Occipital lobe (tissue), 1 donor: ENCODE measurements at regions not wholly inside any gene's neighbourhood (a gene's known extent, or its start where the extent isn't known, plus 50 kb on each side); places are given as distances from the start of the nearest gene placed in this dataset.
"Not testable (repeated sequence)": the region's sequence is repeated elsewhere in the genome, so short reads cannot be mapped to it uniquely, and the experiment has no call there.

ENCODE experiments used
- DNase-seq: peaks from one replicate; lab custom pipeline; 2025; lab: John Stamatoyannopoulos, UW

DNA sequence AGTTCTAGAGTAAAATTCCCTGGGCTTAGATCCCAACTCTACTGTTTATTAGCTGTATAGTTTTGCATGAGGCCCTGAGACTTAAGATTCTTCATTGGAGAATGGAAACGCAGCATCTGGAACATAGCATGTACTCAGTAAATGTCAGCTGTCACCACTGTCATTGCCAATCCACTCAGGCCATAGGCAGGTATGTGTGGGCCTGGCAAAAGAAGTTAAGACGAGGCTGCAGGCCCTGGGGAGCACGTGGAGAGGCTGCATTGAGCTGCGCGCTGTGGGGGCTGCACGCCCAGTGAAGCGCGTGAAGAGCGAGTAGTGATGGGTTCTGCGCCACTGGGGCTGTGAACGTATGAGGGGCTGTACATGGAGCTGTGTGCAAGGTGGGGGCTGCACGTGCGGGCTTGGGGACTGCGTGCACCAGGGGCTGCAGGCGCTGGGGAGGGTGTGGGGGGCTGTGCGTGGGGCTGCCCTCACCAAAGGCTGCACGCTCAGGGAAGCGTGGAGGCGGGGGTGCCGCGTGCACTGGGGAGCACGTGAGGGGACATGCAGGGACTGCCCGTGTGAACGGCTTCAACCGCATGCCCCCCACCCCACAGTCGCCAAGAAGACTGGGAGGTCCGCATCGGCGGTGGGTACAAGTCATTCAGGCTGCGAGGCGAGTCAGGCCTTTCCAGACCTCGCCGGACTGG, 85.5 kb downstream of the PRR15 start:
- no peak for DNase-seq

DNA sequence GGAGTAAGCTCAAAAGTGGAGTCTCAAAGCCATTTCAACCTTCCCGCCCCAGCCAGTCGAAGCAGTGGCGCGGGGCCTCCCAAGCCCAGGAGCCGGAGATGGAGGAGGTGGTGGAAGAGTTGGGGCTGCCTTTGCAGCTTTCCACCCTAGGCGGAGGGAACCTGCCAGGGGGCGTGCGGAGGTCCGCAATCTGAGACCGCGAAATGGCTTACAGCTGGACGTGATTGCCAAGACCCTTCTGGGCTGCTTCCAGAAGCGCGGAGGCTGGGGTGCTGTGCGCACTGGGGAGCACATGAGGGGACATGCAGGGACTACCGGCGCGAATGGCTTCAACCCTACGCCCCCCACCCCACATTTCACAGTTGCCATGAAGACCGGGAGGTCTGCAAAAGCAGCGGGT, 86.2 kb downstream of the PRR15 start:
- DNase-seq = no peak

DNA sequence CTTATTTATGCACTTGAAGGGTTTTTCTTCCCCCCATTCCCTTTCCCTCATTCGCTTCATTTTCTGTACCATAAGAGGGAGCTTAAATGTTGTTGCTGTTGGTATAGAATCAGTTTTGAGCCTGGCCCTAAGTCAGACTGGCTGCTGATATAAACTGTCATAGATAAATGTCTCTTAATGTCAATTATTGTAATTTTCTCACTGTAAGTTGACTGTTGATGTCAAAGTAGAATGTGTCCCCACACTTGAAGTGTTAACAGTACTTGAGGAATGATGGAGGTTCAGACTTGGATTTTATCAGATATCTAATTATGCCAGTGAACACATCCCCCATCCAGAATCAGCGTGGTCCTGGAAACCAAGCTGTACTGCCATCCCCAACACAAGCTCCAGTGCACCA, 87.8 kb downstream of the PRR15 start:
- no peak for DNase-seq

DNA sequence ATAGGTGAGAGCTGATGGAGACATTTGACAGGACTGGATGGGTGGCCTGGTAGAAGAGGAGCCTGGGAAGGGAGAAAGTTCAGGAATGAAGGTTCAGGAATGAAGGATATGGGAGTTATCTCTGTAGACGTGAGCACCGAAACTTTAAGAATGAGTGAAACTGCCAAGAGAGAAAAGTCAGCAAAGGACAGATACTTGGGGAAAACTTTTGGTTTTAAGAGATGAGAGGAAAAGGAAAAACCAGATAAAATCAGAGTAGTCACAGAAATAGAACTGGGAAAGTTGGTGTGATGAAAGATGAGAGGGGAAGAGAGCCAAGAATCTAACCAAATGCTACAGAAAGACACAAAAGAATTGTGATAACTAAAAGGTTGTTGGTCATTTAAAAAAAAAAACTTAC, 88.9 kb downstream of the PRR15 start:
- no peak for DNase-seq

DNA sequence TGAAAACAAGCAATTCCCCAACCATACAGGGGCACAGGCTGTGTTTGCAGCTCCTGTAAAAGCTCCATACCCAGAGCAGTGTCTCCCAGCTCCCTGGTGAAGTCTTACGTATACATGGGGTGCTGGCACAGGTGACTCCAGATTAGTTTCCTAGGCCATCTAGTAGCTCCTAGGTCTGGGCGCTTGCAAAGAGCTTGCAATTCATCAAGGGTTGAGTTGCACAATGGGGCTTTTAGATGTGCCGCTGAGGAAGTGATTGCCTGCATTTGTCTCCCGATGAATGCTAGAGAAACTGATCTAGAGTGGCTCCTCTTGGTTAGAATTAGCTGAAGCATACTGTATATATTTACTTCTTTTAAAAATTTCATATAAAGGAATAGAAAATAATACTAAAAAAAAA, 90.7 kb downstream of the PRR15 start:
- DNase-seq = not testable (repeated sequence)

DNA sequence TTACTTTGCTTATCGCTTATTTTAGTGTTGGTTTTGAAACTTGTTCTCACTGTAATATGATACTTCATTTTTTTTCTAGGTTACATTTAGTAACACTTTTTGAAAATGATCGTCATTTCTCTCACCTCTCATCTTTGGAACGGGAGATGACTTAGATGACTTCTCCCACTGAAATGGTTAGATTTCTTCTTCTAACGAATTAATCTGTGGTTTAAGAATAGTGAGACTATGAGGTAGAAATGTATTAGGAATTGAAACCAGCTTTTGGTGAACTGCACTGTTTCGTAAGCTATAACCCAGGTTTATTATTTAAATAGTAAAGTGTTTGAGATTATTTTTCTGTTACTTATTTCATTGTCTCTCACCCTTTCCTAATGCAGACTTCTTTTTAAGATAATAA, 93.7 kb downstream of the PRR15 start:
- DNase-seq = no peak

DNA sequence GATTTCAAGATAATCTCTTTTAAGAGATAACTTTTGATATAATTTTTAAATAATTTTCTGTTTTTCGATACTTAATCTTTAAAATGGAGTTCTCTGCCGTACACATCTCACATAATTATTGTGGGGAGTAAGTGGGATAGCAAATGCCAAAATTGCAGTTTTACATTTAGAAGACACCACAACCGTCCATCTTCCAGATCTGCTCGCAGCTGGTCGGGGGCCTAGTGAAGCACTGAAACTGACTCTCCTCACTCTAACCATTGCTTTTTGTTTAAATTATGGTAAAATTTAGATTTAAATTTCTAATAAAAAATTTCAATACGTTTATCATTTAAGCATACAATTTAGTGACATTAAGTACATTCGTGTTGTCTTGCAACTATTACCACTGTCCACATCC, 94.2 kb downstream of the PRR15 start:
- no peak for DNase-seq

DNA sequence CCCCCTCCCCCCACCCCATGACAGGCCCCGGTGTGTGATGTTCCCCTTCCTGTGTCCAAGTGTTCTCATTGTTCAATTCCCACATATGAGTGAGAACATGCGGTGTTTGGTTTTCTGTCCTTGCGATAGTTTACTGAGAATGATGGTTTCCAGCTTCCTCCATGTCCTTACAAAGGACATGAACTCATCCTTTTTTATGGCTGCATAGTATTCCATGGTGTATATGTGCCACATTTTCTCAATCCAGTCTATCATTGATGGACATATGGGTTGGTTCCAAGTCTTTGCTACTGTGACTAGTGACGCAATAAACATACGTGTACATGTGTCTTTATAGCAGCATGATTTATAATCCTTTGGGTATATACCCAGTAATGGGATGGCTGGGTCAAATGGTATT, 95.6 kb downstream of the PRR15 start:
- not testable (repeated sequence) for DNase-seq

DNA sequence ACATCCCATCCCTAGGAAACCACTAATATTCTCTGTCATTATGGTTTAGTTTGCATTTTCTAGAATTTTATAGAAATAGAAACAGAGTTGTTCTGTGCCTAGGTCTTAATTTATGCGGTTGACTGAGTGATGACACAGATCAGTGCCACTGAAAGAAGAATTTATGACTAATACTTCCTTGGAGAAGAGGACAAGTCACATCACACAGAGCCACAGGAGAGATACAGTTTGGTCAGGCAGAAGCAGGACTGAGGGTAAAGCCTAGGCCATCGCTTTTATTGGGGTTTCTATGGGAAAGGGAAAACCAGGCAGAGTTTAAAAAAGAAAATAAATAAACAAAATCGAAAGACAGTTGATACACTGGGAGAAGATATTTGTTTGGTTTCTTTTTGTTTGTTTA, 99.3 kb downstream of the PRR15 start:
- not testable (repeated sequence) for DNase-seq

DNA sequence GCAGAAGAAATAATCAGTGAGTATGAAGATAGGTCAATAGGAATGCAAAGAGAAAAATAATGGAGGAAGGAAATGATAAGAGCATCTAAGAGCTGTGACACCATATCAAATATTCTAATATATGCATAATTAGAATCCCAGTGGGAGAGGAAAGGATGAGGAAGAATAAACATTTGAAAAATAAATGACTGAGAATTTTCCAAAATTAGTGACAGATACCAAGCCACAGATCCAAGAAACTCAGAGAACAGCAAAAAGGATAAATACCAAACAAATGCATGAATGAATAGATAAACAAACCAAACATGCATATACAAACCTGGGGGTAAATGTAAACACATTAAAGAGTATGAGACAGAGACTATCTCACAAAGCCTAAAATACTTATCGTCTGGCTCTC, 101.4 kb downstream of the PRR15 start:
- not testable (repeated sequence) for DNase-seq

DNA sequence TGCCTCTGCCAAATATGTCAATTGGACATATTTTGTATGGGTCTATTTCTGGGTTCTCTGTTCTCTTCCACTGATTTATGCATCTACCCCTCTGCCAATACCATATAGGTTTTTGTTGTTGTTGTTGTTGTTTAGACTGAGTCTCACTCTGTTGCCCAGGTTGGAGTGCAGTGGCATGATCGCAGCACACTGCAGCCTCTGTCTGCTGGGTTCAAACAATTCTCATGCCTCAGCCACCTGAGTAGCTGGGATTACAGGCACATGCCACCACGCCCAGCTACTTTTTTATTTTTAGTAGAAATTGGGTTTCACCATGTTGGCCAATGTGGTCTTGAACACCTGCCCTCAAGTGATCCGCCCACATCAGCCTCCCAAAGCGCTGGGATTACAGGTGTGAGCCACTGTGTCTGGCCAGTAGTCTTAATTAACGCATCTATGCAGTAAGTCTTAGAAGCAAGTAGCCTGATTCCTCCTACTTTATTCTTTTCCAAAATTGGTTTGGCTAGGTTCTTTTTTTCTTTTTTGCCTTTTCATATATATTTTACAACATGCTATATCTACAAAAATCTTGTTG, 103.5 kb downstream of the PRR15 start:
- not testable (repeated sequence) for DNase-seq

DNA sequence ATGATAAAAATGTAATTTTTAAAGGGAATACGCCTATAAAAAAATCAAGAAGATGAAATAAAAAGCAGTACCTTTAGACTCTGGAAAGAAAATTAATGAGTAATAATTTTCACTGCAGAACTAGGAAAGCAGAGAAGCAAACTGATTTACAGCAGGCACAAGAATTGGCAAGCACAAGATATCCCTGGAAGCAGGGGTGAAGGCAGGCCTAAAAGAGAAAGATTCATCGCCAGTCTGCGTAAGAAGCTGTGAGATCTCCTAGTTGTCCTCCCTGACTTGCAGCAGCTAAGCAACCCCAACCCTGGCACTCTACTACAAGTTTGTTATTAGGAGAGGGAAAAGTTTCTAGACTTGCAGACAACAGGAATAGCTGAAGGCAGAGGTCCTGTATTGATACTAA, 107.7 kb downstream of the PRR15 start:
- not testable (repeated sequence) for DNase-seq

DNA sequence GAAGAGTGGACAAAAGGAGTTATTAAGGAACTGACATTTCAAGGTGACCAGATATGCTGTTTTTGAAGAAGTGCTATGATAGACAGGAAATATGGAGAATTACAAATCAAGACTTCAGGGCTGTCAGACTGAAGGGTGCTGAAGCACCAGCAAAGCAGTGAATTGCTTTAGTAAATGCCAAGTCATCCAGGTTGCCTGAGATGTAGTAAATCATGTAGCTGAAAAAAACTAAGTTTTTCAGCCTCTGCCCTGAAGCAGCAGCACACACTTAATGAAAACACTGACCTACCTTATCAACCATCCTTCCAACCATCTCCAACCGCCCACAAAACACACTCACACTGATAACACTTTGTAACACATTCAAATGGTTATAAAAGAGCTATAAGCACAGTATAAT, 110.0 kb downstream of the PRR15 start:
- DNase-seq = not testable (repeated sequence)

DNA sequence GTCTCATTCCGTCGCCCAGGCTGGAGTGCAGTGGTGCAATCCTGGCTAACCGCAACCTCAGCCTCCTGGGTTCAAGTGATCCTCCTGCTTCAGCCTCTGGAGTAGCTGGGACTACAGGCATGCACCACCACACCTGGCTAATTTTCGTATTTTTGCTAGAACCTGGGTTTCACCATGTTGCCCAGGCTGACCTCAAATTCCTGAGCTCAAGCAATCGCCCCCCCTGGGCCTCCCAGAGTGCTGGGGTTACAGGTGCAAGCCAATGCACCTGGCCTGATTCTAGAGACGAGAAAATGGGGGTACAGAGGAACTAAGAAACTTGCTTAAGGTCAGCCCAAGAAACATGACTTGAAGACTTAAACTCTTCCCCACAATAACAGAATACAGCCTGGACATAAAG, 111.0 kb downstream of the PRR15 start:
- not testable (repeated sequence) for DNase-seq

DNA sequence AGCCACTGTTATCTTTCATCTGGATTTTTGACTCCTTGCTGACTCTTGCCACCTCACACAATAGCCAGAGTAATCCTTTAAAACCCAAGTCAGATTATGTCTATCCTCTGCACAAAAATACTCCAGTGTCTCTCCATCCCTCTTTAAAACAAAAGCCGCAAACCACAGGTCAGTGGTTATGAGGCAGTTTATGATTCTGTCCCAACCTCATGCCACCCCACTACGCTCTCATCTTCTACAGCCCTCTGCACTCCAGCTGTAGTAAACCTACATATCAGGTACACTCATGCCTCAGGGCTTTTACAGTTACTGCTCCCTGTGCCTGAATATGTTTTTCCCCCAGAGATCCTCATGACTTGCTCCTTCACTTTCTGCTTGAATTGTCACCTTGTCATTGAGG, 113.6 kb downstream of the PRR15 start:
- not testable (repeated sequence) for DNase-seq

DNA sequence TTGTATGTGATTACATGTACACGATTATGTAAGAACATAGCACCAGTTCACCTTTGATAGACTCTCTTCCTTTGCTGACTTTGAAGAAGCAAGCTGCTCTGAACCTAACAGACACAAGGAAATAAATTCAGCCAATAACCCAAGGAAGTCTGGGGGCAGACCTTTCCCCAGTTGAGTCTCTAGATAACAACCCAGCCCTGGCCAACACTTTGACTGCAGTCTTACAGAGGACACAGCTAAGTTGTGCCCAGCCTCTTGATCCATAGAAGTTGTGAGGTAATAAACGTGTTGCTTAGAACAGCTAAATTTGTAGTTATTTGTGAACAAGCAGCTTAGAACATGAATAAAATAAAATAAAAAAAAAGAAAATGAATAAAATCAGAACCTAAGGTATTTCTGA, 116.3 kb downstream of the PRR15 start:
- not testable (repeated sequence) for DNase-seq

DNA sequence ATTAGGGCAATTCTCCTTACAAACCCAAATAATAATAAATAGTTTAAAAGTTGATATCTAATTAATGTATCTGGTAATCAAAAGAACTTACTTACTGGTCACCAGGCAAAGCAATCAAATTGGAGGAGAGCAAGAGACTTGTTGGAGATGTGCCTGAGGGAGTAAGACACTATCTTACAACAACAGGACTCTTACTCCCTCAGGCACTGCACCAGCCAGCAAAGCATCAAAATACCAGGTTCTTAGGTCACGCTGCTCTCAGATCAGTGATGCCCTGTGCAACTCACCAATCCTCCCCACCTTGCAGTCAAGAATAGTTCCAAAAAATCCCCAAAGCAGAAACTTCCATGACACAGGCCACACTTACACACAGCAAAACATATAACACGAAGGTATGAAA, 117.0 kb downstream of the PRR15 start:
- DNase-seq = not testable (repeated sequence)

DNA sequence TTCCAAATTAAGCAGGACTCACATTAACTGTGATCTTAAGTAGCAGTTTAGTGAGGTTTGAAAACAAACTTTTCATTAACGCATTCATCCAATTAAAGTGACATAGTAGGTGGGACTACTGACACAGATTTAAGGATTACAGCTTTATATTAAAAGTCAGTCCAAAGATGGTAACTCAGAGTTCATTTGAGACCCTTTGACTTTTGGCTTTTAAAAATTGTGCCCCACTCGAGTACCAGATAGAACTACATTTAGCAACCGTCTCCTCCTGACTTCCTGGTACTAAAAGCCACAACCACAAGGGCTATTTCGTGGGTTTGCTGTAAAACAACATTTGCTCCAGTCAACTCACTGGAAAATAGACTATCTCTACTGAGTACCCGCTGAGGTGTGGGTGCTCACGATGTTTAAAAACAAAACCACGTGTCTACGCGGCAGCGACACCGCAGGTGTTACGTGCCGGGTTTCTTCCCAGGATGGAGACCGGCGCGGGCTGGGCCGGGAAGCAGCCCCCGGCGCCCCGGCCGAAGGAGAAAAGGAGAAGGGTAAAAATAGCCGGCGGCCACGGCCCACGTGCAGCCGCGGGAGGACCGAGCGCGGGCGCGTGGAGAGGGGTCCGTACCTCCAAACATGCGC, 120.6 kb downstream of the PRR15 start:
- not testable (repeated sequence) for DNase-seq

DNA sequence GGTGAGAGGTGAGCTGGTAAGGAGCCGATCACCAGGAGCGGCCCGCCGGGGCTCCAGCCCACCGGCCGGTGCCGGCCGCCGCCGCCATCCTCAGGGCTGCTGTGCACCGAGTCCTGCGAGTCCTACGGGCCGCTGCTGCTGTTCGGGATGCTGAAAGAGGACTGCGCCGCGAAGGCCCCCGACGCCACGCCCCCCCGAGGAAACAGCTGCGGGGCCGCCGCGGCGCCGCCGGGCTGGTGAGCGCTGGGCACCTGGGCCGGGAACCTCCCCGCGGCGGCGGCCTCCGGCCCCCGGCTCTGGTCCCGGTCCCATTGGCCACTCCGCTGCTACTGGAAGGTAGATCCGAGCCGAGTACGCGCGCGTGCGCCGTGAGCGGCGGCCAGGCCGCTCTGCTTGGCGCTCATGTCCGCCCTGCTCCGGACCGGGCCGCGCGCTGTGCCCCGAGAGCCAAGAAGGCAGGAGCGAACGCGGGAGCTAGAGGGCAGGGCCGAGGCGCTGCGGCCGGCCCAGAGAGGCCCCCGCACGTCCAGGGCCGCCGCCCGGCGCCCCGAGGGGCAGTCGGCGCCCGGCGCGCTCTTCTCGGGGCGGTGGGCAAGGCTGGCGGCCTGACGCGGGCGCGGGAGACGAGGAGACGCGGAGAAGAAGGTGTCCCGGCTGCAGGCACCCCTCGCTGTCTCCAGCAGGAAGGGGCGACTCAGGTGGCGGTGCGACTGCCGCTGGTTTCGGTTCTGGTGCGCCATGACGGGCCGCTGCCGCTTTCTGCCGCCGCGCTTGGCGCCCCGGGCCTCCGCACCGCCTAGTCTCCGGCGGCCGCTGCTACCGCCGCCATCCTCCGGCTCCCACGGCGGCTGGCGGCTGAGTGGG, 121.3 kb upstream of the WIPF3 start:
- peak; percentile 64 for DNase-seq

DNA sequence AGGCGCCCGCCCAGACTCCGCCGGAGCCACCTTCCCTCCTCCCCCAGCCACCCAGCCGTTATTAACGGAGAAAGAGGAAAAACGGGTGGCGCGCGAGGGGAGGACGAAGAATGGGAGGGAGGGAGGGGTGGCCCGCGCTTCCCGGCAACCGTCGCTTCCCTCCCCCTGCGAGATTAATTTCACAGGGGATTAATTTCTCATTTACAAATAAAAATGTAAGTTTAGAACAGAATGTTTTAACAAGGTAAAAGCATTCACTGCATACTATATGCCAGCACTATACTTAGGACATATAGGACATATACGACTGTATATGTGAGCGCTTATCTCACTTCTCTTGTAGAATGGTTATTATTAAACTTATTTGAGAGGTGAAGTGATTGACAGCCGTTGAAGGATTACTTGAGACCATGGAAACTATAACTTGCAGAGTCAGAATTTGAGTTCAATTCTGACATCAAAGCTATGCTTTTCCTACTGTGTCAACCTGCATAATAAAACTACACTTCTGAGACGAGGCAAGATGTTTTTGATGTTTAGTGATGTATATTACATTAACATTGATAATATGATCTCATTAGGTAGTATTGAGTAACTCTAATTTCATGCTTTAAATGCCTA, 120.5 kb upstream of the WIPF3 start:
- DNase-seq = not testable (repeated sequence)

DNA sequence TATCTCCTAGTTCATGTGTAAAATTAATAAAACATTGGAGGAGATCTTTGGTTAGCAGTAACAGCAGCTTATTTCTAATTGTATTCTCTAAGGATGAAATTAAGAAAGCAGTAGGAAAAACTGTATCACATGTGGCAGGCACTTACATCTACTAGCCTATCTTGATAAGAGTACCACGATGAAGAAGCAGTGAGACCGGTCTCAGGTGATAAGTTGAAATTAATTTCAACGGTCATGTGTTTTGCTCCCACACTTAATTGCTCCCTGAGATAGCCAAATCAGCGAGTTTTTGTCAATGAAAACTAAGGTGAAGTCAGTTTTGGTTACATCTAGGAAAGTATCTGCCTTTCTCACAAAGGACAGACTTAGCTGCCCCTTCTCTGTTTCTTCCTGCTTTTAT, 115.8 kb upstream of the WIPF3 start:
- DNase-seq = not testable (repeated sequence)

DNA sequence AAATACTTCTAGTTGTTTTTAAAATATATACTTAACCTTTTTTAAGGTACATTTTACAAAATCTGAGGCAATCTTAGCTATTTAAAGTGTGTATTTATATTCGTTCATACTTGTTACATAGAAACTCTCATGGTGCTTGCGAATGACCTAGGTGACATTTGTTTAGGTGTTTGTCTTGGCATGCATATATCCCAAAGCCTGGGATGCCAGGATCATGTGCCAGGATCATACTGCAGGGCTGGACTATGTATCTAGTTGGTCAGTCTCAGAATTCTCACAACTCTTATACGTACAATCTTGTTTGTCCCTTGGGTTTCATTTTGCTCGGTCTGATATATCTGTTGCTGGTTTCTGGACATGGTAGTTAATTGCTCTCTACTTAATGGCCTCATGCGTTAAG, 109.9 kb upstream of the WIPF3 start:
- DNase-seq = not testable (repeated sequence)
